Ishikawa (cell line): ENCODE measurements at regions not wholly inside any gene's neighbourhood (a gene's known extent, or its start where the extent isn't known, plus 50 kb on each side); places are given as distances from the start of the nearest gene placed in this dataset.

Experiments
- CEBPB ChIP-seq: IDR thresholded peaks from 2 replicates; pipeline ENCODE4 v1.6.1; 2012
- CREB1 ChIP-seq: IDR thresholded peaks from 2 replicates; pipeline ENCODE4 v1.6.1; 2012; ENCODE audit warnings: low read depth
- EGR1 ChIP-seq: IDR thresholded peaks from 2 replicates; pipeline ENCODE4 v1.6.1; 2012
- EP300 ChIP-seq: IDR thresholded peaks from 2 replicates; pipeline ENCODE4 v1.6.1; 2012; ENCODE audit warnings: borderline replicate concordance
- FOXM1 ChIP-seq: IDR thresholded peaks from 2 replicates; pipeline ENCODE4 v1.6.1; 2012; ENCODE audit warnings: low read depth, borderline replicate concordance
- NFIC ChIP-seq: IDR thresholded peaks from 2 replicates; pipeline ENCODE4 v1.6.1; 2012
- RAD21 ChIP-seq: IDR thresholded peaks from 2 replicates; pipeline ENCODE4 v1.6.1; 2012; ENCODE audit warnings: low read depth
- TAF1 ChIP-seq: IDR thresholded peaks from 2 replicates; pipeline ENCODE4 v1.6.1; 2012; ENCODE audit warnings: low read depth, mild to moderate bottlenecking
- TCF12 ChIP-seq: IDR thresholded peaks from 2 replicates; pipeline ENCODE4 v1.6.1; 2012; ENCODE audit warnings: low read depth
- TEAD4 ChIP-seq: IDR thresholded peaks from 2 replicates; pipeline ENCODE4 v1.6.1; 2012
- YY1 ChIP-seq: IDR thresholded peaks from 2 replicates; pipeline ENCODE4 v1.6.1; 2012; ENCODE audit warnings: low read depth
- ZBTB7A ChIP-seq: IDR thresholded peaks from 2 replicates; pipeline ENCODE4 v1.6.1; 2012; ENCODE audit warnings: low read depth
- TF ChIP-seq, protein P1 (sequence below): IDR thresholded peaks from 2 replicates; pipeline ENCODE4 v1.6.1; 2012
- TF ChIP-seq, protein P2 (sequence below): IDR thresholded peaks from 2 replicates; pipeline ENCODE4 v1.6.1; 2012
- TF ChIP-seq, protein P3 (sequence below): IDR thresholded peaks from 2 replicates; pipeline ENCODE4 v1.6.1; 2012; ENCODE audit warnings: low read depth, mild to moderate bottlenecking

DNA sequence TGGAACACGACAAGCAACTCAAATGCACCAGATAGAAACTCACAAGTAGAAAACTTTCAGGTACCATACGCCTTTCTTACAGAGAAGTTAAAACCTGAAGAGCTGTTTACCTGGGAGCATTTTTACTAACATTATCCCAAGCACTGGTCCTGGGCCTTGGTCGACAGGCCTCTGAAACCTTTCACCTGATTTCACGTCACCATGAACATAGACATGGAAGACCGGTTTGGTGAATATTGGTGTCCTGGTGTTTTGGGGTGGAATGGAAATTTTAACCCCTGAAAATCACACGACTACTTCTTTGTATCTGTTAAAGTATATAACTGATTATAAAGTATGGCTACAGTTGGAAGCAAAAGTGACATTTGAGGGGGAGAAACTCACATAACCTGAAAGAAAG lies 176.6 kb upstream of the ARGLU1 start:
- no peak for TF ChIP-seq FOXM1
- no peak for TF ChIP-seq TAF1
- TF ChIP-seq YY1 = no peak
- TF ChIP-seq, protein P1, sequence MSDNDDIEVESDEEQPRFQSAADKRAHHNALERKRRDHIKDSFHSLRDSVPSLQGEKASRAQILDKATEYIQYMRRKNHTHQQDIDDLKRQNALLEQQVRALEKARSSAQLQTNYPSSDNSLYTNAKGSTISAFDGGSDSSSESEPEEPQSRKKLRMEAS = no peak
- no peak for TF ChIP-seq EP300
- TF ChIP-seq, protein P2, sequence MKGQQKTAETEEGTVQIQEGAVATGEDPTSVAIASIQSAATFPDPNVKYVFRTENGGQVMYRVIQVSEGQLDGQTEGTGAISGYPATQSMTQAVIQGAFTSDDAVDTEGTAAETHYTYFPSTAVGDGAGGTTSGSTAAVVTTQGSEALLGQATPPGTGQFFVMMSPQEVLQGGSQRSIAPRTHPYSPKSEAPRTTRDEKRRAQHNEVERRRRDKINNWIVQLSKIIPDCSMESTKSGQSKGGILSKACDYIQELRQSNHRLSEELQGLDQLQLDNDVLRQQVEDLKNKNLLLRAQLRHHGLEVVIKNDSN = no peak
- no peak for TF ChIP-seq ZBTB7A
- no peak for TF ChIP-seq NFIC
- no peak for TF ChIP-seq TEAD4
- no peak for TF ChIP-seq RAD21
- TF ChIP-seq, protein P3, sequence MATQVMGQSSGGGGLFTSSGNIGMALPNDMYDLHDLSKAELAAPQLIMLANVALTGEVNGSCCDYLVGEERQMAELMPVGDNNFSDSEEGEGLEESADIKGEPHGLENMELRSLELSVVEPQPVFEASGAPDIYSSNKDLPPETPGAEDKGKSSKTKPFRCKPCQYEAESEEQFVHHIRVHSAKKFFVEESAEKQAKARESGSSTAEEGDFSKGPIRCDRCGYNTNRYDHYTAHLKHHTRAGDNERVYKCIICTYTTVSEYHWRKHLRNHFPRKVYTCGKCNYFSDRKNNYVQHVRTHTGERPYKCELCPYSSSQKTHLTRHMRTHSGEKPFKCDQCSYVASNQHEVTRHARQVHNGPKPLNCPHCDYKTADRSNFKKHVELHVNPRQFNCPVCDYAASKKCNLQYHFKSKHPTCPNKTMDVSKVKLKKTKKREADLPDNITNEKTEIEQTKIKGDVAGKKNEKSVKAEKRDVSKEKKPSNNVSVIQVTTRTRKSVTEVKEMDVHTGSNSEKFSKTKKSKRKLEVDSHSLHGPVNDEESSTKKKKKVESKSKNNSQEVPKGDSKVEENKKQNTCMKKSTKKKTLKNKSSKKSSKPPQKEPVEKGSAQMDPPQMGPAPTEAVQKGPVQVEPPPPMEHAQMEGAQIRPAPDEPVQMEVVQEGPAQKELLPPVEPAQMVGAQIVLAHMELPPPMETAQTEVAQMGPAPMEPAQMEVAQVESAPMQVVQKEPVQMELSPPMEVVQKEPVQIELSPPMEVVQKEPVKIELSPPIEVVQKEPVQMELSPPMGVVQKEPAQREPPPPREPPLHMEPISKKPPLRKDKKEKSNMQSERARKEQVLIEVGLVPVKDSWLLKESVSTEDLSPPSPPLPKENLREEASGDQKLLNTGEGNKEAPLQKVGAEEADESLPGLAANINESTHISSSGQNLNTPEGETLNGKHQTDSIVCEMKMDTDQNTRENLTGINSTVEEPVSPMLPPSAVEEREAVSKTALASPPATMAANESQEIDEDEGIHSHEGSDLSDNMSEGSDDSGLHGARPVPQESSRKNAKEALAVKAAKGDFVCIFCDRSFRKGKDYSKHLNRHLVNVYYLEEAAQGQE = no peak
- TF ChIP-seq EGR1 = no peak
- no peak for TF ChIP-seq CEBPB
- no peak for TF ChIP-seq TCF12
- TF ChIP-seq CREB1 = no peak

DNA sequence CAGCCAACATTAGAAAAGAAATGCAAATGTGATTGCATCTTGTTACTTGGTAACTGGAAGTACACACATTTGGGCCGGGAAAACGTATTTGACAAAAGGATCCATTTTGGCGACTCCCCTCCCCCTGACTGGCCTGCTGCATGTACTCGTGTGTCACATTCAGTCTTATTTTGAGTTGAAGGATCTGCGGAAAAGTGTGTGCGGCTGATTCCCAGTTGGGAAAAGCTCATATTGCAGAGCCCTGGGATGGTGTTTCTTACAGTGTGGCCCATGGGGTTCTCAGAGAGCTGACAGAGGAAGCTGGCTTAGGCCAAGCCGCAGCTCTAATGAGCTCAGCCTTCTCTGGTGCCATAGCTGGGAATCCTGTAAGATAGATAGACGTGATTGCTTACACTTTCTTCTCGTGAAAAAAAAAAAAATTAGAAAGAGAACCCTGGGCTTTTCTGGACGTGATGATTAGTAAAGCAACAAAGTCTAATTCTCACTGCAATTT lies 170.3 kb upstream of the ARGLU1 start:
- TF ChIP-seq TAF1 = no peak

DNA sequence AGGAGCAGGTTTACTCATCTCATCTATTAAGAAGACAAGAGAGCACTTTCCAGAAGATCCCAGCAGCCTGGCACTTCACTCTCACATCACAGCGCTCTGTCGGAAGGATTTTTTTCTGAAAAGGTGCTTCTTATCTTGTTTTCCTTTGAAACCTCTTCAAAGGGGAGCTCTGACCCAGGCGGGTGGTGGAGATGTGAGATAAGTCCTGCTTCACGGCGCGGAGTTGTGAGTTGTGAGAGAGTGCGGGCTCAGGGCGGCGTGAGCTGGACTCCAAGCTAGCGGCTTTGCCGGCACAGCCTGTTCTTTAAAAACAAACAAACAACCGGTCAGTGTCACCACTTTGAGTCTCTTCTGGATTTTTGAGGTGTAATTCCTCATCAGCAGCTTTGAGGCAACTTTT lies 169.0 kb upstream of the ARGLU1 start:
- TF ChIP-seq ZBTB7A = no peak
- TF ChIP-seq TCF12 = no peak
- no peak for TF ChIP-seq CEBPB
- TF ChIP-seq YY1 = no peak
- TF ChIP-seq EGR1 = no peak
- TF ChIP-seq NFIC = no peak
- TF ChIP-seq TAF1 = no peak
- no peak for TF ChIP-seq RAD21
- TF ChIP-seq EP300 = no peak
- no peak for TF ChIP-seq FOXM1
- TF ChIP-seq, protein P2 = no peak

DNA sequence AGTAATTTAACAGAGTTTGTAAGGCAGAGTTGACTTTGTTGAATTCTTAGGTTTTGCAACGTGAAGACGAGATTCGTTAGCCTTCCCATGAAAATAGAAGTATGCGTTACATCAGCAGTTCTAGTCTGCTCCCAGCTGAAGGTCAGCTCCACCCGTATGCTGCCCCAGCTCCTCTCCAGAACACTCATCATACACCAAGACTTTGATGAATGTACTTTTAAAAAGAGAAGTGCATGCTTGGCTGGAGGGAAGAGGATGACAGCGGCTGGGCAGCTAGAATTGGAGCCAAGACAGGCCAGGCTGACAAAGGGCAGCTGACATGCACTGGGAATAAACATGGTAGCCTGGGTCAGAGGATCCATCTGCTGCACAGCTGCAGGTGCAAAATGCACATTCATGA lies 166.3 kb upstream of the ARGLU1 start:
- TF ChIP-seq FOXM1 = no peak
- TF ChIP-seq TCF12 = no peak
- no peak for TF ChIP-seq EP300
- no peak for TF ChIP-seq CREB1
- TF ChIP-seq EGR1 = no peak
- TF ChIP-seq NFIC = no peak
- TF ChIP-seq, protein P1 = no peak
- TF ChIP-seq ZBTB7A = no peak
- no peak for TF ChIP-seq YY1
- TF ChIP-seq TAF1 = no peak
- TF ChIP-seq CEBPB = no peak
- no peak for TF ChIP-seq RAD21
- TF ChIP-seq, protein P2 = no peak
- TF ChIP-seq, protein P3 = no peak

DNA sequence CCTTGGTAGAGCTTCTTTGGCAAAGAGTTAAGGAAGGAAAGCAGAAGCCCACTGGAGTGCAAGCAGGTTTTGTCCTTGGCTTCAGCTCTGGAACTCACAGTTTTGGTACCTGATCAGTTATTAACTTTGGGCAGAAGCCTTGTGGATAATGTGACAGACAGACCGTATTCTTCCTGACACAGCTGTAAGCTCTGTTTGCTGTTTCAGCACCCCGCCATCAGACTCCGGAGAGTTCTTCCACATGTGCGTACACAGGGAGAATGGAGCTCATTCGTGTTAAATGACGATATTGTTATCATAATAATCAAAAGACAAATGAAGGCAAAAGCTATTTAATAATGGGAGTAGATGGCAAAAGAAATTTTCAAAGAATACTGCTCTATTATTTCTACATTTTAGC lies 155.1 kb upstream of the ARGLU1 start:
- TF ChIP-seq EGR1 = no peak
- no peak for TF ChIP-seq CREB1
- TF ChIP-seq CEBPB = no peak
- TF ChIP-seq, protein P1 = no peak
- TF ChIP-seq NFIC = no peak
- TF ChIP-seq EP300 = no peak
- TF ChIP-seq, protein P2 = no peak
- no peak for TF ChIP-seq RAD21
- TF ChIP-seq, protein P3 = no peak
- TF ChIP-seq TAF1 = no peak
- TF ChIP-seq FOXM1 = no peak
- no peak for TF ChIP-seq YY1
- TF ChIP-seq TCF12 = no peak
- no peak for TF ChIP-seq TEAD4
- no peak for TF ChIP-seq ZBTB7A
